Activated naive CD8-positive, alpha-beta T cell treated with anti-CD3 and anti-CD28 coated beads for 36 hours (primary cell): ENCODE measurements at regions not wholly inside any gene's neighbourhood (a gene's known extent, or its start where the extent isn't known, plus 50 kb on each side); places are given as distances from the start of the nearest gene placed in this dataset.

Experiments used
- DNase-seq: peaks from one replicate; pipeline ENCODE4 v3.0.0; 2021
- H3K27ac Mint-ChIP-seq: one replicate; pipeline ENCODE4 v1.8.0; 2022; ENCODE audit warnings: mild to moderate bottlenecking, moderate library complexity, mixed read lengths
- H3K27me3 Mint-ChIP-seq: one replicate; pipeline ENCODE4 v1.8.0; 2022; ENCODE audit warnings: mild to moderate bottlenecking, mixed read lengths
- H3K36me3 Mint-ChIP-seq: one replicate; pipeline ENCODE4 v1.8.0; 2021; ENCODE audit warnings: mild to moderate bottlenecking, mixed read lengths
- H3K4me1 Mint-ChIP-seq: one replicate; pipeline ENCODE4 v1.8.0; 2021; ENCODE audit warnings: mixed read lengths
- H3K4me3 Mint-ChIP-seq: one replicate; pipeline ENCODE4 v1.8.0; 2022; ENCODE audit warnings: mild to moderate bottlenecking, moderate library complexity, mixed read lengths
- H3K9me3 Mint-ChIP-seq: one replicate; pipeline ENCODE4 v1.8.0; 2022; ENCODE audit warnings: mixed read lengths

- Mint-ChIP-seq H3K9me3 (no peaks in the 10 kb centered on the region), H3K27ac (no peak overlapping the region), H3K4me3 (no peak overlapping the region), H3K4me1 (no peaks in the 10 kb centered on the region), H3K36me3 (no peaks in the 10 kb centered on the region), H3K27me3 (no peaks in the 10 kb centered on the region)
- no peak for DNase-seq
These were observed 68.9 kb downstream of the PERP start for GRCh38 chr6:138038142-138038870.
